ENCODE measurements at regions not wholly inside any gene's neighbourhood (a gene's known extent, or its start where the extent isn't known, plus 50 kb on each side); places are given as distances from the start of the nearest gene placed in this dataset.
"Not testable (repeated sequence)": the region's sequence is repeated elsewhere in the genome, so short reads cannot be mapped to it uniquely, and the experiment has no call there.

GRCh38 chr10:47145290-47145934 lies 154.6 kb upstream of the GDF10 start:
- DNase-seq, result no peak

- no peak for DNase-seq
These were observed 153.4 kb upstream of the GDF10 start for GRCh38 chr10:47146572-47146971.

DNA sequence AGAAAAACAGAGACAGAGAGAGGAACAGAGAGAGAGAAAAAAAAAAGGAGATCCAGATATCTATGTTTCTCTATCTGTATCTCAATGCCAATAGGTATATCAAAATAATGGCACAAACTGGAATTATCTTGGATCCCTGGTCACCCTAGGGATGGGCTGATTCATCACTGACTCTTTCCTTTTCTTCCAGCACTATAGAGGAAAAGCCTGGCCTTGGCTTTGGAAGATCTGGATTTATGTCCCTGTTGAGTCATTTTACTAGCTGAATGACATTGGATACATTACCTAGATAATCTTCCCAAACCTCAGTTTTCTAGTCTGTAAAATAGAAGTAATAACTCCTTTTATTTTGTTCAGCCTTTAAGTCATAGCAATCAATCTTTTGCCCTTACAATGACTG lies 152.8 kb upstream of the GDF10 start:
- no peak for DNase-seq

- no peak for DNase-seq
These were observed 149.4 kb upstream of the GDF10 start for GRCh38 chr10:47150581-47150980.

- DNase-seq, result no peak
These were observed 148.1 kb upstream of the GDF10 start for GRCh38 chr10:47151920-47152319.

GRCh38 chr10:47152861-47153349 lies 147.1 kb upstream of the GDF10 start:
- no peak for DNase-seq

GRCh38 chr10:47154762-47155161 lies 145.2 kb upstream of the GDF10 start:
- DNase-seq, result no peak

GRCh38 chr10:47156873-47157272 lies 143.1 kb upstream of the GDF10 start:
- no peak for DNase-seq

DNA sequence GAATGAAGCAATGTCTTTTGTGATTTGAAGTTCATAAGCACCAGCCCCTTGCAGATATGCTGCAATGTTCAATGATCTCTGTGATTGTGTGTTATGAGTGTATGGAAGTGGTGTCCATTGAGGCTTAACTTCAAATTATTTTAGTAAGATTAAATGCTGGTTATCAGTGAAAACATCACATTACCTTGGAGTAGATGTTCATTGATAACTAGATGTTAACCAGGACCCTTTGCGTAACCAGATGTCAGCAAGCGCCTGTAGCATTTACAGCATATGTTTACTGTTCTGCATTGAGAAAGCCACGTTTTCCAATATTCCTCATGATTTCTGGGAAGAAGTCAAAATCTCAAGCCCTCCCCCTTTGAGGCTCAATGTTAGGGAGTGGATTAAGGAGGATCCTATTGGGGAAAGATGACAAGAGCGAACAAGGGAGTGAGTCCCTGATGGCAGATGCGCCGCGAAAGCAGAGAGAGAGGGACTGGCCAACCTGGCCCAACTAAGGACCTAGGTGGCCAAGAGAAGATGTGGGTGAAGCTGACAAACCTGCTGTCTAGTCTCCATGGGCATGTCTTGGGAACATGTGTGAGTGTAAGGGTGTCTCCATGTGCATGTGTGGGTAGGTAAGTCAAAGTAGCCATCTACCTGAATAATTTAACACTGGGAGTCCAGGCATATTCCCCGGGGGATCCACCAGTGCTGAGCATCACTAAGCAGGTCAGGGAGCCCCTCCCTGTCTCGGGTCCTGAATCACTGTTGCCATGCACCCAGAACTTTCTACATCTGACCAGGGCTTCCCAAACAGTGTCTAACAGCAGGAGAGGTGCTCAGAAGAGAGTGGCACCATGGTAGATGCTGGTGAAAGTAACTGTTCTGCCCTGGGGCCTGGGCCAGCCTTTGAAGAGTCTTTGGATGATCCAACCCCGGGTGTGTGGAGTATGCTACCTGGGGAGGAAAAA lies 141.6 kb upstream of the GDF10 start:
- no peak for DNase-seq

GRCh38 chr10:47159361-47160260 lies 140.4 kb upstream of the GDF10 start:
- DNase-seq, result no peak

GRCh38 chr10:47160261-47160908 lies 139.6 kb upstream of the GDF10 start:
- no peak for DNase-seq

- no peak for DNase-seq
These were observed 139.0 kb upstream of the GDF10 start for GRCh38 chr10:47160967-47161366.

GRCh38 chr10:47161465-47161864 lies 138.5 kb upstream of the GDF10 start:
- no peak for DNase-seq

DNA sequence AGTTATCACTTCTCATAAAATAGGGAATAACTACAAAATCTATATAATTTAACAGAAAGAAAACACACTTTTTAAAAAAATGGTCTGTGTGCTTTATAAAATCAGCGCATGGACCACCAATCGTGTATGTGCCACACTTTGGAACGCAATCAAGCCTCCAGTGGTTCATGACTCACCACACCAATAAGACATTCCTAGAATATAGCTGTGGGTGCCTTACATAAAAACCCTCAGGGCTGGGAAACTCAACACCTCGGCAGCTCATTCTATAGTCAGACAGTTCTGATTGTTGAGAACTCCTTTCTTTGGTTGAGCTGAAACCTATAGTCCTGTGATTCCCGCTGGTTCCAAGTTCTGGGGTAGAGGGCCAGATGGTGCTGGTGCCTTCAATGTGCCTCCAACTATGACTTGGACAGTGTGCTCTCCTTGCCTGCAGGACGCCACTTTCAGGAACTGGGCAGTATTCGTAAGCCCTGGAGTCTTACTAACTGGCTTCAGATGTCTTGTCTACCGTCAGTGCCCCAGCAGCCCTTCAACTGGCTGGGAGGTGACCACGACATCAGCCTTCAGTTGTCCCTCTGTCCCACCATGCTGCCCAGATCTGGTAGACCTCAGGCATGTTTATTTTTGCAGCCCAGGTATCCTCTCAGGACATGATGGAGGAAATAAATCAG lies 135.7 kb upstream of the GDF10 start:
- no peak for DNase-seq

DNA sequence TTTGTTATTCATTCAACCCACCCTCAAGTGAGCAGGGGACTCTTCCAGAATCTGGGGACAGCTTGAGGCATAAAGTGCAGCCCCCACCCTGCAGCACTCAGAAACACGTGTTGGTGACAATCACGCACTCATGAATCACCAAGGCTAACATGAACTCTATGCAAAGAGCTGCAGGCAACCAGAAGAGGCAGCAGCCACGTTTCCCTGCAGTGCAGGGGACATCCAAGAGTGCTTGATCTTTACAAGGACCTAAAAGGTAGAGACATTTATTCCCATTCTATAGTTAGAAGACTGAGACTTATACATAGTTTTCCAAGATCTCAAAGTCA lies 135.2 kb upstream of the GDF10 start:
- DNase-seq, result no peak

DNA sequence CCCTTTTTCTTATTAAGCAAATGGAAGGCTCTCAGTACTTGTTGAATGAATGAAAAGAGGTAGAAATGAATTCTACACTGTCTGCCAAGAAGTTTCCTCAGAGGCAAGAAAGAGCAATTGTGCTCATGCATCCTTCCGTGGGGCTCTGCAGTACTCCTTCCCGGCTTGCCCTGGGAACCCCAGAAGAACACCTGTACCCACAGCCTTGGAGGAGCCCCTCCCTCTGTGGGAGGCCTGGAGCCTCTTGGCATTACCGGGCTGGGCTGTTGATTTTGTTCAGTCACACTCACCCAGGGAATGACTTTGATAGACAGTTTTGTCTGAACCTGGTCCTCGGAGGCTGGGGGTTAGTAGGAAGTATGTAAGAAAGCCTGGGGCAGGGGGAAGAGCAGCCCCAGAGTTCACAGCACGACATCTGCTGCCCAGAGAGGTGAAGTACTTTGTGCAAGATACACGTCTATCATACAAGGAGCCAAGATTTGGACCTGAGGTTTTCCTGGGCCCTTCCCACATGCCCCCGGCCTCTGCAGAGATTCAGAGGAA lies 134.8 kb upstream of the GDF10 start:
- DNase-seq, result no peak

DNA sequence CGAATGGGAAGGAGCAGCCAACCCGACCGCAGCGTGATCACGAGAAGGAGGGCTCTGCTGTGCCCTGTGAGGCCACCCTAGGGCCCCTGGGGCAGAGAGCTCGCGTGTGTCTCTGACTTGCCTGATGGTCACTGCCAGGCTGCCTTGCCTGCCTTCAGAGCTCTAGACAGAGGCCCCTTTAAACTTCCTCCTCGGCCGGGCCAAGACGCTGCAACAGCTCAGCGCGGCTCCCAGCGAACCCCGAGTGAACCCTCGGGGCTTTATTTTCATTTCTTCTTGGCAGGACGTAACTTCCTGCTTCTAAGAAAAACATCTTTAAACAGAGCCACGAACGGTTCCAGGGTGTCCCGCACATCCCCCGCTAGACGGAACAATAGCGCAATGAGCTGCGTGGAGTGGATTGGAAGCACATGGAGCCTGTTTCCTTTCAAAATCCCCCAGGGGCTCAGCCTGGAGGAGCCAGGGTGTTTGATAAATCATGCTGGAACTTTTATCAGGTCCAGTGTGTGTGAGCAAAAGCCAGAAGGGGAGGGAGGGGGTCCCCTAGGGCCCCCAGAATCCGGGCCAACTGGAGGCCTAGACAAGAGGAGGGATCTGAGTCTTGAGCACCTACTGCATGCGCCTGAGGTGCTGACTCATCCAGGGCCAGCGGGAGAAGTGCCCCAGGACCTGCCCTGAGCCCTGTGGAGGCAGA lies 134.1 kb upstream of the GDF10 start:
- DNase-seq, result no peak

GRCh38 chr10:47166405-47166777 lies 133.6 kb upstream of the GDF10 start:
- no peak for DNase-seq

DNA sequence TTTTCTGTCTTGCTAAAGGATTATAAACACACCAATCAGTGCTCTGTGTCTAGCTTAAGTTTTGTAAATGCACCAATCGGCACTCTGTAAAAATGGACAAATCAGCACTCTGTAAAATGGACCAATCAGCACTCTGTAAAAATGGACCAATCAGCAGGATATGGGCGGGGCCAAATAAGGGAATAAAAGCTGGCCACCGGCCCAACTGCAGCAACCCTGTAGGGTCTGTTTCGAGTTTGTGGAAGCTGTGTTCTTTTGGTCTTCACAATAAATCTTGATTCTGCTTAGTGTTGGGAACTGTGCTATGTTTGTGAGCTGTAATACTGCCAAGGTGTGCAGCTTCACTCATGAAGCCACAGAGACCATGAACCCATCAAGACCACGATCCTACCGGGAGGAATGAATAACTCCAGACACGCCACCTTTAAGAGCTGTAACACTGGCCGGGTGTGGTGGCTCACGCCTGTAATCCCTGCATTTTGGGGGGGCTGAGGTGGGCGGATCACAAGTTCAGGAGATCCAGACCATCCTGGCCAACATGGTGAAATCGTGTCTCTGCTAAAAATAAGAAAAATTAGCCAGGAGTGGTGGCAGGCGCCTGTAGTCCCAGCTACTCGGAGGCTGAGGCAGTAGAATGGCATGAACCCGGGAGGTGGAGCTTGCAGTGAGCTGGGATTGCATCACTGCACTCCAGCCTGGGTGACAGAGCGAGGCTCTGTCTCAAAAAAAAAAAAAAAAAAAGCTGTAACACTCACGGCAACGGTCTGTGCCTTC lies 133.0 kb upstream of the GDF10 start:
- not testable (repeated sequence) for DNase-seq

- DNase-seq, result no peak
These were observed 132.4 kb upstream of the GDF10 start for GRCh38 chr10:47167591-47167990.
